ENCODE measurements at regions not wholly inside any gene's neighbourhood (a gene's known extent, or its start where the extent isn't known, plus 50 kb on each side); places are given as distances from the start of the nearest gene placed in this dataset.

DNA sequence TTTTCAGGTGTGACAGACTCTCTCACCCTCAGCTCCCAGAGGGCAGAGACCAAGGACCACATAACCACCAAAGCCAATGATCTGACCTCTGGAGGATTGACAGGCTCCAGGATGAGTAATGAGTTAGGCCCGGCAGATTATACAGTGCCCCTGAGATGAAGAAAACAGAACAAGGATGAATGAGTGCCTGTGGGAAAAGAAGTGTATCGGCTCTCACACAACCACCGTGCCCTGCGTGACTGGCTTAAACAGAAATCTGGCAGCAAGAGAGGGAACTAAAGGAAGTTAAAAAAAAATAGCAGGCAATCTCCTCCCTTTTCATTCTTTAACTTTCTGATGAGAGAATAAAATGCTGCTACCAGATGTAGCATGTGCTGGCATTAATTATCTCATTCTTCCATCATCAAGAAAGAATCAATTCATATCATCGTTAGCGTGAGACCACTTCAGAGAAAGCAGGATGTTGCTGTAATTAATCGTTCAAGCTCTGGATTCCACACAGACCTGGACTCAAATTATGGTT is 227.5 kb upstream of the COL8A1 start:
- intact Hi-C loops (cut with micrococcal nuclease; ENCODE audit: unreplicated experiment) = no loop called here
- ChIA-PET CTCF (ENCODE audit: unreplicated experiment) (interaction anchor here (0.6 kb wide), 1 partner anchor 16 kb away, joined by 4 read pairs; no protein-coding TSS in a partner anchor), POLR2A (interaction anchor here (1.6 kb wide), 1 partner anchor 11 kb away, joined by 5 read pairs; no protein-coding TSS in a partner anchor)
- H3K79me2 ChIP-seq (ENCODE audit: insufficient read depth, low read depth, low read length) = no peaks in the 10 kb centered on the region
- no peak overlapping the region for H2AFZ ChIP-seq (ENCODE audit: low read length)
- no peaks in the 10 kb centered on the region for H3K36me3 ChIP-seq (ENCODE audit: insufficient read depth, low read length)
- no peak overlapping the region for H3K27ac ChIP-seq (ENCODE audit: low read depth, low read length, poor library complexity, severe bottlenecking)
- DNase-seq (ENCODE audit: low spot score) = no peak
- no peaks in the 10 kb centered on the region for H3K9me2 ChIP-seq (ENCODE audit: insufficient read depth, low read length)
- no peak overlapping the region for H3K4me3 ChIP-seq (ENCODE audit: low read depth, low read length, poor library complexity, severe bottlenecking)
- no peaks in the 10 kb centered on the region for H3K9me3 ChIP-seq (ENCODE audit: low read length)
- no peaks in the 10 kb centered on the region for H3K4me1 ChIP-seq (ENCODE audit: insufficient read depth, low read length, poor library complexity, severe bottlenecking)
- no TSS peak for BruUV-seq (replicated peaks)
- TF ChIP-seq CTCF (conservative IDR thresholded peaks at IDR 0.05; ENCODE audit: low read length) = no peak
- TF ChIP-seq EZH2phosphoT487 (IDR thresholded peaks at IDR 0.05; ENCODE audit: borderline replicate concordance, low read depth, low read length) = no peak
- H4K20me1 ChIP-seq (ENCODE audit: insufficient read depth, low read length) = no peaks in the 10 kb centered on the region
- H3K4me2 ChIP-seq (ENCODE audit: low read length) = no peak overlapping the region

- H4K20me1 ChIP-seq (ENCODE audit: insufficient read depth, low read length) = no peaks in the 10 kb centered on the region
These were observed 228.4 kb upstream of the COL8A1 start for GRCh38 chr3:99409961-99410360.

More at GRCh38 chr3:99409961-99410360, 228.4 kb upstream of the COL8A1 start:
- H3K4me1 ChIP-seq (ENCODE audit: insufficient read depth, low read length, poor library complexity, severe bottlenecking) = no peaks in the 10 kb centered on the region
- H3K4me2 ChIP-seq (ENCODE audit: low read length) = no peak overlapping the region
- no peaks in the 10 kb centered on the region for H3K79me2 ChIP-seq (ENCODE audit: insufficient read depth, low read depth, low read length)
- no peak for TF ChIP-seq CTCF (conservative IDR thresholded peaks at IDR 0.05; ENCODE audit: low read length)
- TF ChIP-seq EZH2phosphoT487 (IDR thresholded peaks at IDR 0.05; ENCODE audit: borderline replicate concordance, low read depth, low read length) = no peak
- ChIA-PET CTCF (ENCODE audit: unreplicated experiment) (no interaction called here), POLR2A (interaction anchor here (0.6 kb wide), 1 partner anchor 9 kb away, joined by 3 read pairs; no protein-coding TSS in a partner anchor)
- H2AFZ ChIP-seq (ENCODE audit: low read length) = no peak overlapping the region
- no peaks in the 10 kb centered on the region for H3K9me3 ChIP-seq (ENCODE audit: low read length)
- BruUV-seq (replicated peaks) = no TSS peak
- intact Hi-C loops (cut with micrococcal nuclease; ENCODE audit: unreplicated experiment) = no loop called here
- H3K4me3 ChIP-seq (ENCODE audit: low read depth, low read length, poor library complexity, severe bottlenecking) = no peak overlapping the region
- no peak overlapping the region for H3K27ac ChIP-seq (ENCODE audit: low read depth, low read length, poor library complexity, severe bottlenecking)
- no peaks in the 10 kb centered on the region for H3K36me3 ChIP-seq (ENCODE audit: insufficient read depth, low read length)
- H3K9me2 ChIP-seq (ENCODE audit: insufficient read depth, low read length) = no peaks in the 10 kb centered on the region
- DNase-seq (ENCODE audit: low spot score) = no peak
